BE2C (cell line): ENCODE measurements at regions not wholly inside any gene's neighbourhood (a gene's known extent, or its start where the extent isn't known, plus 50 kb on each side); places are given as distances from the start of the nearest gene placed in this dataset.
A peak's percentile ranks its signal among the peaks of the same experiment; 100 is the strongest.

Source experiments
- DNase-seq: peaks from one replicate; pipeline ENCODE4 v3.0.0-alpha.2; 2020
- H3K27me3 ChIP-seq: fragments of 250-450 bp; sonication (Bioruptor Pico); 2 replicates; pipeline ENCODE4 v1.5.1; 2020; ENCODE audit warnings: mild to moderate bottlenecking
- H3K36me3 ChIP-seq: fragments of 250-450 bp; sonication (Bioruptor Pico); 2 replicates; pipeline ENCODE4 v1.5.1; 2020; ENCODE audit warnings: mild to moderate bottlenecking
- H3K4me1 ChIP-seq: fragments of 250-450 bp; sonication (Bioruptor Pico); 2 replicates; pipeline ENCODE4 v1.5.1; 2020
- H3K4me3 ChIP-seq: 2 replicates; pipeline ENCODE4 v1.5.1; 2011; ENCODE audit warnings: low read depth, low read length
- H3K9me3 ChIP-seq: fragments of 250-450 bp; sonication (Bioruptor Pico); 2 replicates; pipeline ENCODE4 v1.5.1; 2020
- CTCF ChIP-seq: IDR thresholded peaks from 2 replicates; pipeline ENCODE4 v1.5.1; 2012; ENCODE audit warnings: mild to moderate bottlenecking, low read depth, low read length

- Histone ChIP-seq H3K9me3 (no peaks in the 10 kb centered on the region), H3K27me3 (no peaks in the 10 kb centered on the region), H3K36me3 (no peaks in the 10 kb centered on the region), H3K4me1 (no peaks in the 10 kb centered on the region), H3K4me3 (no peak overlapping the region)
- DNase-seq, result no peak
- TF ChIP-seq CTCF, result no peak
These were observed 123.1 kb upstream of the NCKAP5 start for GRCh38 chr2:133691336-133691735.

GRCh38 chr2:133705287-133705686 is 137.0 kb upstream of the NCKAP5 start:
- H3K4me1 ChIP-seq, result peaks cover 6% of the 10 kb centered on the region; the same call in 1 of the 2 replicates
- TF ChIP-seq CTCF, result no peak
- peaks cover 2% of the 10 kb centered on the region; the same call in 1 of the 2 replicates for H3K9me3 ChIP-seq
- no peak overlapping the region for H3K4me3 ChIP-seq
- no peaks in the 10 kb centered on the region for H3K36me3 ChIP-seq
- DNase-seq, result no peak
- no peaks in the 10 kb centered on the region for H3K27me3 ChIP-seq

GRCh38 chr2:133710613-133711012 is 142.3 kb upstream of the NCKAP5 start:
- Histone ChIP-seq H3K4me1 (peaks cover 25% of the 10 kb centered on the region), H3K4me3 (no peak overlapping the region; the same call in 1 of the 2 replicates), H3K9me3 (peaks cover 2% of the 10 kb centered on the region; the same call in 1 of the 2 replicates), H3K27me3 (no peaks in the 10 kb centered on the region), H3K36me3 (no peaks in the 10 kb centered on the region)
- peak; percentile 53 for DNase-seq
- no peak for TF ChIP-seq CTCF

GRCh38 chr2:133711201-133711600 is 142.9 kb upstream of the NCKAP5 start:
- no peaks in the 10 kb centered on the region for H3K27me3 ChIP-seq
- no peaks in the 10 kb centered on the region for H3K36me3 ChIP-seq
- TF ChIP-seq CTCF, result no peak
- H3K9me3 ChIP-seq, result peaks cover 2% of the 10 kb centered on the region; the same call in 1 of the 2 replicates
- DNase-seq, result peak; percentile 51
- H3K4me1 ChIP-seq, result peaks cover 25% of the 10 kb centered on the region
- no peak overlapping the region for H3K4me3 ChIP-seq

- TF ChIP-seq CTCF, result no peak
- Histone ChIP-seq H3K36me3 (no peaks in the 10 kb centered on the region), H3K4me1 (peaks cover 25% of the 10 kb centered on the region), H3K9me3 (peaks cover 2% of the 10 kb centered on the region; the same call in 1 of the 2 replicates), H3K4me3 (no peak overlapping the region), H3K27me3 (no peaks in the 10 kb centered on the region)
- no peak for DNase-seq
These were observed 143.5 kb upstream of the NCKAP5 start for GRCh38 chr2:133711806-133712205.

GRCh38 chr2:133712369-133712768 is 144.1 kb upstream of the NCKAP5 start:
- Histone ChIP-seq H3K36me3 (no peaks in the 10 kb centered on the region), H3K9me3 (peaks cover 2% of the 10 kb centered on the region; the same call in 1 of the 2 replicates), H3K27me3 (no peaks in the 10 kb centered on the region), H3K4me1 (peaks cover 29% of the 10 kb centered on the region), H3K4me3 (no peak overlapping the region)
- no peak for DNase-seq
- TF ChIP-seq CTCF, result no peak
